GM18519 (cell line): ENCODE measurements at regions not wholly inside any gene's neighbourhood (a gene's known extent, or its start where the extent isn't known, plus 50 kb on each side); places are given as distances from the start of the nearest gene placed in this dataset.

ENCODE experiments used
- ATAC-seq: cut with Tn5 transposase; IDR thresholded peaks from one replicate; pipeline ENCODE4 v1.9.1; 2021; ENCODE audit warnings: mild to moderate bottlenecking, moderate library complexity; ENCODE audit not compliant: unreplicated experiment, low FRiP score

GRCh38 chr20:50257860-50258259 lies 67.2 kb downstream of the CEBPB start:
- ATAC-seq, result no peak

DNA sequence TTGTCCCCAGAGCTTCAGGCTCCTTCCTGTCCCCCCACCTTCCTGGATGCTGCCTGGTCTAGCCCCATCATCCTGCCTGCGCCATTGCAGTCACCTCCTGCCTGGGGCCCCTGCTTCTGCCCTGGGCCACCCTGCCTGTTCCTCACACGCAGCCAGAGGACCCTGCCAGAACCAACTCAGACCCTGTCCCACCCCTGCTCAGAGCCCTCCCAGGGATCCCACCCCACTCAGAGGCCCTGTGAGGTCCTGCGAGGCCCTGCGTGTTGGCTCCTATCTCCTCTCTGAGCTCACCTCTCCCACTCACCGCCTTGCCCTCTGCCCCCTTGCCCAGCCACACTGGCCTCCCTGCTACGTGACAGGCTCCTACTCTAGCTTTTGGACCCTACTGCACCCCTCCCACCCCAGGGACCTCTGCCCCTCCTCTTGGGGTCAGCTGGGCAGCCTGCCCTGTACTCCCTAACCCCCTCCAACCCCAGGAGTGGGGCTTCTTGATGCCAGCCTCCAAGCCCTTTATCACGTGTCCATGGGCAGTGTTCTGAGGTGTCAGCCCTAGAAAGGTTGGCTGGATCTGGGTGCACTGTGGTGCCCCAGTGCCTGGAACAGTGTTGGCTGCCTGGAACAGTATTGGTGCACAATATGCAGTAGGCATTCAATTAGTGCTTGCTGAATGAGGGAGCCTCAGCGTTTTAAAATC lies 68.3 kb downstream of the CEBPB start:
- ATAC-seq, result no peak

GRCh38 chr20:50259705-50260478 lies 69.3 kb downstream of the CEBPB start:
- no peak for ATAC-seq

GRCh38 chr20:50260479-50261221 lies 70.0 kb downstream of the CEBPB start:
- ATAC-seq, result no peak

- ATAC-seq, result no peak
Observed at GRCh38 chr20:50261471-50262212, 71.0 kb downstream of the CEBPB start.

DNA sequence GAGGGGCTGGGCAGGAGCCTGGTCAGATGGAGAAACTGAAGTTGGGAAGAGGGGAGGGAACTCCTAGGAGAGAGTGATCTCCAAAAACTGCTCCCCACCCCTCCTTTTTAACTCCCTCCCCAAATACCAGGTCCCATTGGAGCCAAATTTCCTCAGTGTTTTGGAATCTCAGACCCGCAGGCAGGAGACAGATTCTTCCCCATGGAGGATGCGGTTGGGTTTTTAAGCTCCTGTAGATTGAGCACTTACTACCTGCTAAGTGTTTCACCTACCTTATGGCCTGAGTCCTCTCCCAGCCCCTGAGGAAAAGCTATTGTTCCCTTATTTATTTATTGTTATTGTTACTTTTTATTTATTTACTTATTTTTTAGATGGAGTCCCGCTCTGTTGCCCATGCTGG lies 73.2 kb downstream of the CEBPB start:
- no peak for ATAC-seq

- no peak for ATAC-seq
Observed at GRCh38 chr20:50264534-50265145, 74.0 kb downstream of the CEBPB start.

DNA sequence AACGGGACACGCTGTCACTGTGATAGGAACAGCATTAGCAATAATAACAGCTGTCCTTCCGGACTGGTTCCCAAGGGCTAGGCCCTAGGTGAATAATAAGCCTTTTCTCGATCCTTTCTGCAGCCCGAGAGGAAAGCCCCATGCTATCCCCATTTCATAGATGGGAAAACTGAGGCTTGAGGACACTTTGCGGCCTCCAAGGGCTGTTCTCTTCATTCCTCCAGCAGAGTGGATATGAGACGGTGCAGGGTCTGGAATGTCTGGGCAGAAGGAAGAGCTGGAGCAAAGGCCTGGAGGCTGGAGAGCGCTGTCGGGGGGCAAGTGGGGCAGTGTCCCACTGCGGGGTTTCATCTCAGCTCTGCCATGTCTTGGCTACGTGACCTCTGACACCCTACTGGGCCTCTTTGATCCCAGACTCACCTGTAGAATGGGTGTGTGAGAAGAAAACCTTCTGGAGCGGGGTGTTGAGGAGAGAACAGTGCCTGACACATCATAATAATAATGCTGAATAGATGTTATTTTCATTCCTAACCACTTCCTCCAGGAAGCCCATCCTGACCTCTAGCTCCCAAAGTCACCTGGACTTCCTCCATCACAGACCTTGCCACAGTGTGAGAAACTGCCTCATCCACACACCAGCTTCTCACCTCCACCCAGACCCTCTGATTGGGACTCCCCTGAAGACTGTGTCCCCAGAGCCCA lies 74.8 kb downstream of the CEBPB start:
- ATAC-seq, result no peak

- ATAC-seq, result no peak
Observed at GRCh38 chr20:50266293-50267040, 75.8 kb downstream of the CEBPB start.

GRCh38 chr20:50267041-50267865 lies 76.6 kb downstream of the CEBPB start:
- no peak for ATAC-seq

DNA sequence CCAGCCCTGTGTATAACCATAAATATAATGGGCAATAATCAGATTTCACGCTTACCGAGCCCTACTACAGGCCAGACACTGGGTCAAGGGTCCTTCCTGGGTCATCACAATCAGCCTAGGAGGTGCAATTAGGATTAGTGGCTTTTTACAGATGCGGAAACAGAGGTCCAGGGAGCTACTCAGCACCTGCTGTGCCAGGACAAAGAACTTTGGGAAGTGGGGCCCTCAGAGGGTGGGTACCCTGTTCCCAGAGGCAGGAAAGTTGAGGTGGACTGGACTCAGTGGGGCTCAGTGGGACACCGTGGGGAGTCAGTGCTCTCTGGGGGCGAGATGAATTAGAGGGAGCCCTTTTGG lies 77.2 kb downstream of the CEBPB start:
- ATAC-seq, result no peak

DNA sequence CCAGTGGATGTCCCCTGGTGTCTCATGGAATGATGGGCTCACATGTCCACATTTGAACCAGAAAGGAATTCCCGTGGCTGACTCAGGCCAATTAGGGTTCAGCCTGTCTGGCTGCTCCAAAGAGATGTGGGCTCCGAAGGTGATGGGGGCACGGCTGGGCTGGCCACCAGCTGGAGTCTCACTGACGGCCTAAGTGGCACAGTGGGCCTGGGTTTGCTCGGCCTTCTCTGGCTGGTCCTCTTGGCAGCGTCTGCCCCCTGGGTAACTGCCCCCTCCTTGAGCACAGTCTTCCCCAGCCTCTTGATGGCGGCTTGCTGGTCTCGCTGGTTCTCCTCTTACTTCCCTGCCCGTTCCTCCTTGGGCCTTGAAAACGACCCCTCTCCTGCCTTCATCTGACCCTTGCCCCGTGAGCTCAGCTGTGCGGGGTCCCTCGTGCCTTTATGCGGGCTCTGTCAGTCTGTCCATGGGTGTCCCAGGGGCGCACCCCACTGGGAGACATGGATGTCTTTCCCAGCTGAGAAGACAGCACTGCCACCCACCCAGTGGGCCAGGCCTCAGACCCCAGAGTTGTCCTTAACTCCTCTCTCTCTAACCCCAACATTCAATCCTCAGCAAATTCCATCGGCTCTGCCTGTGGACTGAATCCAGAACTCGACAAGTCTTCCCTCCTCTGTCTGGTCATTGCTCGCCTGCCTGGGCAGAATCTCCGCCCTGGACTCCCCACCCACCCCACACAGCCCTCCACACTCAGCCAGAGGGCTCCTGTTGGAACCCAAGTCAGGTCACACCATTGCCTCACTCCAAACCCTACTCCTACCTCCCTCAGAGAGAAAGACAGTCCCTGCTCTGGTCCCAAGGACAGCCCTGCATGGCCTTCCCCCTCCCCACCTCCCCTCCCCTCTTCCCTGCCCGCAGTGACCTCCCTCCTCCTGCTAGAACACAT lies 78.7 kb downstream of the CEBPB start:
- no peak for ATAC-seq

DNA sequence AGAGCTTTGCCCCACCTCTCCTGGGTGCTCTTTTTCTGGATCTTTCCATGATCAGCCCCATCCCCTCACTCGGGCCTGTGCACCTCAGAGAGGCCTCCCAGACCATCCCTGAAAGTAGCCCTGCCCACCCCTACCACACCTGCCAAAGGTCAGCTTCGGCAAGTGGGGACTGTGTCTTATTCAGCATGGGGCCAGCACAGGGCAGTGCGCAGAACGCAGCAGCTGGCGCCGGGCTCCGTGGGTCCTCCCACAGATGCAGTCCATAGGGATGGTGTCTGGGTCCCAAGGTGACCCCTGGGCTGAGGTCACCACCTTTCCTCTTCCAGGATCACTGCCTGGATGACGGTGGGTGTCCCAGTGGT lies 79.4 kb downstream of the CEBPB start:
- ATAC-seq, result no peak

- ATAC-seq, result no peak
Observed at GRCh38 chr20:50270569-50270968, 79.9 kb downstream of the CEBPB start.

- ATAC-seq, result no peak
Observed at GRCh38 chr20:50271176-50271575, 80.5 kb downstream of the CEBPB start.

GRCh38 chr20:50271612-50272011 lies 81.0 kb downstream of the CEBPB start:
- ATAC-seq, result no peak

DNA sequence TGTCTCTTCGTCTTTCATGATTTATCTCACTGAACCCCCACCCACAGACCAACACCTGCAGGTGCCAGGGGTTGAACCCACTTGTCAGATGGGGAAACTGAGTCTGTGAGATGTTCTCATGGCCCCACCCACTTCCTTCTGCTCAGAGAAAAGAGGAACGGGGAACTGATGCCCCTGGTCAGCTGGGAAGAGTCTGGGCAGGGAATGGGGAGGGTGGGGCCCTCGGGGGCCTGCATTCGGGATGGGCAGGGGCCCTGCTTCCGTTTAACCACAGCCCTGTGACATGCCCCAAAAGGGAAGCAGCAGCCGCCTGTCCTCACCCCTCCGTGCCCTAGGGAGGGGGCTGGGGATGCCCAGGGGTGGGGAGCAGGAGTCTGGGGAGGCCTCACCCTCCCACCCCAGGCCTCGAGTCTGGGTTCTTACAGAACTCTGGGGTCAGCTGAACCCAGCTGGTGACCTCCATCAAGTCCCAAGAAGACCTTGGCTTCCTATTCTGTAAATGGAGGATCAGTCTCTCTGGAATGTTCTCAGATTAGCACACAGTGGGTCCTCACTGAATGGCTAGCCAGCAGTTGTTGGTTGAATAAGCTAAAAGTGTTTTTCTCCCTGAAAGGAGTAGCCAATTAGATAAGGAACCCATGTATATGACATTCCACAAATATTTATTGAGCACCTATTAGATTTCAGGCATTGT lies 81.5 kb downstream of the CEBPB start:
- no peak for ATAC-seq
